Mucosa of stomach (tissue), 1 donor: ENCODE measurements at regions not wholly inside any gene's neighbourhood (a gene's known extent, or its start where the extent isn't known, plus 50 kb on each side); places are given as distances from the start of the nearest gene placed in this dataset.
"Not testable (repeated sequence)": the region's sequence is repeated elsewhere in the genome, so short reads cannot be mapped to it uniquely, and the experiment has no call there.

ENCODE experiments used
- H3K27me3 ChIP-seq: one replicate; pipeline ENCODE4 v1.7.0; 2013; ENCODE audit warnings: mild to moderate bottlenecking, low read length; ENCODE audit not compliant: control insufficient read depth, insufficient read depth
- H3K36me3 ChIP-seq: one replicate; pipeline ENCODE4 v1.7.0; 2013; ENCODE audit warnings: low read length; ENCODE audit not compliant: control insufficient read depth, insufficient read depth
- H3K4me1 ChIP-seq: one replicate; pipeline ENCODE4 v1.7.0; 2013; ENCODE audit warnings: mild to moderate bottlenecking, low read length; ENCODE audit not compliant: control insufficient read depth, insufficient read depth
- H3K4me3 ChIP-seq: one replicate; pipeline ENCODE4 v1.7.0; 2013; ENCODE audit warnings: low read length
- H3K9ac ChIP-seq: one replicate; pipeline ENCODE4 v1.7.0; 2013; ENCODE audit warnings: mild to moderate bottlenecking, low read length, moderate library complexity
- H3K9me3 ChIP-seq: one replicate; pipeline ENCODE4 v1.7.0; 2013; ENCODE audit warnings: mild to moderate bottlenecking, low read length, moderate library complexity; ENCODE audit not compliant: control insufficient read depth
- donor health status: Pancreatic carcinoma.

GRCh38 chr4:118625097-118625496 lies 60.1 kb upstream of the METTL14 start:
- not testable (repeated sequence) for H3K36me3 ChIP-seq, H3K9me3 ChIP-seq, H3K4me1 ChIP-seq, H3K9ac ChIP-seq, H3K4me3 ChIP-seq, H3K27me3 ChIP-seq

GRCh38 chr4:118629697-118630096 lies 55.5 kb upstream of the METTL14 start:
- H3K4me3 ChIP-seq, H3K27me3 ChIP-seq, H3K9ac ChIP-seq, H3K9me3 ChIP-seq, H3K36me3 ChIP-seq, H3K4me1 ChIP-seq: not testable (repeated sequence)

- not testable (repeated sequence) for H3K27me3 ChIP-seq, H3K9ac ChIP-seq, H3K9me3 ChIP-seq, H3K4me1 ChIP-seq, H3K4me3 ChIP-seq, H3K36me3 ChIP-seq
These were observed 54.3 kb upstream of the METTL14 start for GRCh38 chr4:118630897-118631296.

GRCh38 chr4:118631321-118632050 lies 53.7 kb upstream of the METTL14 start:
- H3K27me3 ChIP-seq, H3K9me3 ChIP-seq, H3K4me1 ChIP-seq, H3K36me3 ChIP-seq, H3K4me3 ChIP-seq, H3K9ac ChIP-seq: not testable (repeated sequence)

- H3K4me3 ChIP-seq, H3K9me3 ChIP-seq, H3K27me3 ChIP-seq, H3K9ac ChIP-seq, H3K4me1 ChIP-seq, H3K36me3 ChIP-seq: not testable (repeated sequence)
These were observed 51.7 kb upstream of the METTL14 start for GRCh38 chr4:118633476-118633875.

GRCh38 chr4:118634126-118634875 lies 50.9 kb upstream of the METTL14 start:
- not testable (repeated sequence) for H3K9ac ChIP-seq, H3K9me3 ChIP-seq, H3K4me1 ChIP-seq, H3K4me3 ChIP-seq, H3K27me3 ChIP-seq, H3K36me3 ChIP-seq
